GM23338 (cell line): ENCODE measurements at regions not wholly inside any gene's neighbourhood (a gene's known extent, or its start where the extent isn't known, plus 50 kb on each side); places are given as distances from the start of the nearest gene placed in this dataset.
"Not testable (repeated sequence)": the region's sequence is repeated elsewhere in the genome, so short reads cannot be mapped to it uniquely, and the experiment has no call there.

Experiments
- CREB1 ChIP-seq: fragments of 250-450 bp; sonication (Bioruptor Pico); IDR thresholded peaks from 2 replicates; pipeline ENCODE4 v1.5.0; 2020; ENCODE audit warnings: low read depth, mild to moderate bottlenecking, moderate library complexity
- CTCF ChIP-seq, 2 experiments: fragments of 200-600 bp in 1 of 2; sonication (generic) in 1 of 2; conservative IDR thresholded peaks; 2 replicates each; pipeline versions ENCODE4 v1.5.1 to v1.6.1; 2016 to 2017; ENCODE audit warnings: antibody characterized with exemption in 2 of 2, low read depth in 2 of 2, mild to moderate bottlenecking in 2 of 2, moderate library complexity in 1 of 2
- ETS1 ChIP-seq: IDR thresholded peaks from 2 replicates; pipeline ENCODE4 v1.6.1; 2016; ENCODE audit warnings: antibody characterized with exemption
- EZH2 ChIP-seq: fragments of 200-600 bp; sonication (generic); IDR thresholded peaks from one replicate; pipeline ENCODE4 v1.8.0; 2017; ENCODE audit warnings: antibody characterized with exemption, mild to moderate bottlenecking, low read depth; ENCODE audit not compliant: unreplicated experiment
- EZH2phosphoT487 ChIP-seq: fragments of 200-600 bp; sonication (generic); IDR thresholded peaks from one replicate; pipeline ENCODE4 v1.8.1; 2018; ENCODE audit warnings: antibody characterized with exemption; ENCODE audit not compliant: unreplicated experiment
- JUNB ChIP-seq: IDR thresholded peaks from one replicate; pipeline ENCODE4 v1.6.1; 2016; ENCODE audit warnings: antibody characterized with exemption; ENCODE audit not compliant: unreplicated experiment
- POLR2AphosphoS5 ChIP-seq: IDR thresholded peaks from 2 replicates; pipeline ENCODE4 v1.6.1; 2016; ENCODE audit warnings: antibody characterized with exemption, low read depth
- REST ChIP-seq: IDR thresholded peaks from one replicate; pipeline ENCODE4 v1.6.1; 2018; ENCODE audit warnings: antibody characterized with exemption; ENCODE audit not compliant: unreplicated experiment
- STAT1 ChIP-seq: IDR thresholded peaks from one replicate; pipeline ENCODE4 v1.6.1; 2016; ENCODE audit warnings: antibody characterized with exemption; ENCODE audit not compliant: unreplicated experiment
- ZNF114 ChIP-seq: fragments of 250-450 bp; sonication (Bioruptor Pico); IDR thresholded peaks from 2 replicates; pipeline ENCODE4 v1.5.0; 2020; ENCODE audit warnings: mild to moderate bottlenecking, moderate library complexity
- ZNF331 ChIP-seq: fragments of 250-450 bp; sonication (Bioruptor Pico); IDR thresholded peaks from 2 replicates; pipeline ENCODE4 v1.5.0; 2020; ENCODE audit warnings: low read depth, mild to moderate bottlenecking, moderate library complexity
- ZNF462 ChIP-seq: fragments of 250-450 bp; sonication (Bioruptor Pico); IDR thresholded peaks from 2 replicates; pipeline ENCODE4 v1.5.0; 2020; ENCODE audit warnings: mild to moderate bottlenecking, moderate library complexity

GRCh38 chr3:75527657-75528056 is 136.5 kb upstream of the FRG2C start:
- TF ChIP-seq CTCF (conservative IDR thresholded peaks at IDR 0.05; ENCODE audit: low read depth in 2 of 2) = peak; percentile 16 to 55; a peak in 2 of 4 replicates
- TF ChIP-seq EZH2; ZNF462 (CRISPR knock-in tag); REST; POLR2AphosphoS5; EZH2phosphoT487; ETS1; JUNB; CREB1 (CRISPR knock-in tag); ZNF114 (CRISPR knock-in tag); STAT1; ZNF331 (CRISPR knock-in tag): not testable (repeated sequence)
